HG03175 (cell line): ENCODE measurements at regions not wholly inside any gene's neighbourhood (a gene's known extent, or its start where the extent isn't known, plus 50 kb on each side); places are given as distances from the start of the nearest gene placed in this dataset.

Experiments used
- ATAC-seq: cut with Tn5 transposase; IDR thresholded peaks from one replicate; pipeline ENCODE4 v1.9.1; 2021; ENCODE audit warnings: mild to moderate bottlenecking, moderate library complexity; ENCODE audit not compliant: unreplicated experiment

GRCh38 chr11:113581713-113582112 lies 106.5 kb upstream of the DRD2 start:
- ATAC-seq, result no peak

- ATAC-seq, result no peak
Measured at GRCh38 chr11:113579292-113579940, 104.2 kb upstream of the DRD2 start.

DNA sequence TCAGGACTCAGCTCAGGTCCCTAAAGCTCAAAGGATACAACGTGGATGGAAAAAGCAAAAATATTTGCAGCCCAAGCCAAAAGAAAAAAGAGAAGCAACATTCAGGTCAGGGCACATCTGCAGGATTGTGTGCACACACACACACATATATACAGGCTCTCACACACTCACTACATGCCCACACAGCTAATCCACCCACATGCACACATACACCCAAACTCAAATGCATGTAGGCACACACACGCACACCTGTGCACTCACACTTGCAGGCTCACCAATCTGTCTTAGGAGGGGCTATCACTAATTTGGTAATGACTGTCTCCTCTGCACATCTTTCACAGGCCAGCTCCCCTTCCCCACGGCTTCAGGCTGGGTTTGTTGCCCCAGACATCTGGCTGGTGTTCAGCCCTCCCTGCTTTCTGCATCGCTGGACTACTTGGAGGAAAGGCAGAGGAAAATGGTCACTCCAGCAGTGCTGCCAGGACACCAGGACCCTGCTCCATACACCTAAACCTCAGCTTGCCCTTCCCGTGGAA lies 103.6 kb upstream of the DRD2 start:
- no peak for ATAC-seq

DNA sequence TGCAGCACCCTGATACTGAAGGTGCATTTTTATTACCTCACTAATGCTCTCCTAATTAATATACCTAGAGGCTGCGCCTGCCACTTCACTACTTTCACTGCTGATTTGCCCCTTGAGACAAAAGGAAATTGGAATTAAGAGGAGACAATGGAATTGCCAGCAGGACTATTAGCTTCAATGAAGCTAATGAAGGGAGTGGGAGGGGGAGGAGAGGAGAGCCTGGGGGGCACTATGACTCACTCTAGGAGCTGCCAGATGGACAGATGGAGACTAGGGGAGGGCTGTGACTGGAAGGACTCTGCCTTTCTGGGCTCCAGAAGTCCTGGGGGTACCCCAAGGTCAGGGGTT lies 102.8 kb upstream of the DRD2 start:
- ATAC-seq, result no peak

GRCh38 chr11:113577356-113578032 lies 102.3 kb upstream of the DRD2 start:
- no peak for ATAC-seq

- ATAC-seq, result no peak
Measured at GRCh38 chr11:113574586-113574985, 99.4 kb upstream of the DRD2 start.

DNA sequence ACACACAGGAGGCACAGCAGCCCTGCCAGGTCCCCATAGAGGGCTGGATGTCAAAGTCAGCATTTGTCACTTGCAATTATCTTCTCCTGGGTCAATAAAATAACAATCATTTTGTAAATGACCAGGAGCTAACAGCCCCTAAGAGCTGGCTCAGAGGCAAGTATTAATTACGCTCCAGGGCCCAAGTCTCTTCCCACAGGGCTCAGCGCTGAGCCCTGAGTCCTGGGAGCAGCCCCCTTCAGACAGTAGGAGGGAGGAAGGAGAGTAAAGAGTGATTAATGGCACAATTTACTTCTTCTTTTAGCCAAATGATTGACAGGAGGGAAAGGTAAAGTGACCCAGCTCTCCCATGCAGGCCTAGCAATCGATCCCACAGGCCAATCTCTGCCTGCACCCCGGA lies 99.0 kb upstream of the DRD2 start:
- no peak for ATAC-seq

- ATAC-seq, result no peak
Measured at GRCh38 chr11:113572136-113572735, 97.0 kb upstream of the DRD2 start.

DNA sequence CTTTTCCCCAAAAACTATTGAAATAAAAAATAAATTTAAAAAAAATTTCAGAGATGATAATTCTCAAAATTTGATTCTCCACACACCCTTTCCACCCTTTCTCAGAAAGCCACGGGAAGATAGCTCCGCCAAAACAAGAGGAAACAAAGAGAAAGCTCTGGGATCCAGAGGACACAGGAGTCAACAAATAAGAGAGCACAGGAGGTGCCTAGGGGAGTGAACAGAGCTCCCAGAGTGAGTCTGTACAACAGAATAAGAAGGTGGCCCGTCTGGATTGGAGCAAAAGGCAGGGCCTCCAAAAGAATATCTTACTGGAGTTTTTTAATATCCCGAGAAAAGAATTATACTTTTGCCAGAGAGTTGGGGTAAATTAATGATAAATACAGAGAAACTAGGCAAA lies 96.3 kb upstream of the DRD2 start:
- ATAC-seq, result no peak

- ATAC-seq, result no peak
Measured at GRCh38 chr11:113570906-113571305, 95.7 kb upstream of the DRD2 start.

DNA sequence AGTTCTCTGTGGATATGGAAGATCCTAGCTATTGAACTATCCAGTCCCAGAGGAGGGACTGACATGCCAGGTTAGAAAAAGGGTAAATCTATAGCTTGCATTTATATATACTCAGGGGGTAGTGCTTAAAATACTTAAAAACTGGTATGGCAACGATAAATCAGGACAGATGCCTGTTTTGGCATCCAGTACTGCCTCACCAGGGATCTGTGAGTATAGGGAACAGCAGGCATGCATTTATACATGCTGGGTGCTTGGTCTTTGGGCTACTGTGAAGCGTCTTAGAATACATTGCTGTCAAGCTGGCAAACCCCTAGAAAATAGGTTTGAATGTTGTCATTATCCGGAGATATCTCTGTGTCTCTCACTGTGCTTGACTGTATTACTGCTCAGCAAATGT lies 94.2 kb upstream of the DRD2 start:
- ATAC-seq, result no peak

- ATAC-seq, result no peak
Measured at GRCh38 chr11:113568566-113568965, 93.4 kb upstream of the DRD2 start.

DNA sequence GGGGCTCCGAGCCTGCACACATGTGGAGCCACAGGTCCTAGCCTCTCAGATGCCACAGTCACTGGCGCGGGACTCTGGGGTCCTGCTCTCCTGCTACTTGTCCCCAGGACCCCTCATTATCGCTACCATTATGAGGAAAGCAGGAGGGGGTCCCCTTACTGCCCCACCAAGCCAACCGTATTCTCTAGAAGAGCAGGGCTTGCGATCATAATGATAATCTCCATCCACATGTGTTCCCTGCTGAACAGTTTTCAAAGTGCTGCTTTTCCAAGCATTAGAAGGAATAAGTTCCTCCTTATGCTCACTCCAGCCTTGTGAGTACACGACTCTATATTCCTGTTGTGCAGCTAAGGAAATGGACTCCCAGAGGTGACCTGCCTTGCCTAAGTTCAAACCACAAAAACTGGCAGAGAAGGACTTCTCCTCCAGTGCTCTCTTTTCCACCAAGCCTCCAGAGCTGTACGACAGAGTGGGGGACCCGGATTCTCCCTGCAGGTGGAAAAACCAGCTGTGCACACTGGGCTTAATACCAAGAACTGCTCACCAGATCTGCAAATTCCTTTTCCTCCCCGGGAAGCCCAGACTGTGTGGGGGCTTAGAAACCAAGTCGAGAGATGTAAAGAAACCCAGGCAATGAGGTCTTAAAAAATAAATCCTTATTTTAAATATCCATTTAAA lies 92.8 kb upstream of the DRD2 start:
- ATAC-seq, result no peak

GRCh38 chr11:113567097-113567496 lies 91.9 kb upstream of the DRD2 start:
- ATAC-seq, result no peak

DNA sequence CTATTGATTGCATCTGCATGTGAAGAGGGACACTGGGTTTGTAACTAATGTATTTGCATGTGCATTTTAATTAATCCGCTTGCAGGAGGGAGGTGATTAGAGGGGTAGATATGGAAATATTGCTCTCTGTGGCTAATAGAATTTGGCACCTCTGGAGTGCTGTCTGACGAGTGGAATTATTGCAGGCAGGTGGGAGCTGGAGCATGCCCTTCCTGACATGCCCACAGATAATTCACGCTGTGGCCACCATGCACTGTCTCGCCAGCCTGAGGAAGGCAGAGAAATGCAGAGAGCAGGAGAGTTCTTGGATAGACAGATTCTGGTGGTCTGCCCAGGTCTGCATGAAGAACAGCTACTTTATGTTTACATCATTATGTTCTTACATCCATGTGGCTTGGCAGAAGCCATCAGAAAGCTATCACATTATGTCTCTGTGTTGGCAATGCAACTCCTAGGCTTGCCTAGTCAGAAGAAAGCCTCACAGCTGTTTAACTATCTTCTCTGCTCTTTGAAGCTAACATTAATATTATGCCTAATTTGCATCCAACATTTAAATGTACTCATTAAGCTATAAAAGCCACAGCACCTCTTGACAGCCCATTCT lies 89.4 kb upstream of the DRD2 start:
- ATAC-seq, result no peak

DNA sequence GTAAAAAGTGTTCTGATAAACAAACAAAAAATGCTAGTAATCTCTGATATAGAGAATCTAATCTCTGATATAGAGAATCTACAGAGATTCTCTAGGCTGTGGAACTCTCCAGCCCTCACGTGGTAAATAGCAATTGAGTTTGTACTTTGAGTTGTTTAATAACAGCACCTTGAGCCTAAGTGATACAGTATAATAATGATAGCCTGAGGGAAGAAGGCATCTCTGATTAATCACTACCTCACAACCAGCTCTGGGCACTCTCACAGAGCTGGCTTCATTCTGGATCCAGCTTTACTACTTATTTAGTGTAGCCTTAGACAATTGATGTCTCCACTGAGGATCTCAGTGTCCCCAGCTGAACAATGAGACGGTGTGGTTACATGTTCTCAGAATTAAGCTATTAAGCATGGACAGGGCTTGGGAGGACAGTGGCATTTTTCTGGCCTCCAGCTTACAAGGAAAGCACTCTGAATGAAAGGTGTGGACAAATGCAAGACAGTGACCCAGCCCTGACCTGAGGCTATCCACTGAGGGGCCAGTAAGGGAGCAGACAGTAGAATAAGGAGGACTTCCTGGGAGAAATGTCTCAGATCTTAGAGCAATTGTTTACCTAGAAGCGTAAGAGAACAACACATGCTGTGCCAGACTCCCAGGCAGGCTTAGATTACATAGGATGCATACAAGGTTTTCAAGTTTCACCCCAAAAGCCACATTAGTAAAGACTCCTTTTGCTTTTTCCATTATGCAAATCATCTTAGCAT lies 88.7 kb upstream of the DRD2 start:
- ATAC-seq, result no peak

DNA sequence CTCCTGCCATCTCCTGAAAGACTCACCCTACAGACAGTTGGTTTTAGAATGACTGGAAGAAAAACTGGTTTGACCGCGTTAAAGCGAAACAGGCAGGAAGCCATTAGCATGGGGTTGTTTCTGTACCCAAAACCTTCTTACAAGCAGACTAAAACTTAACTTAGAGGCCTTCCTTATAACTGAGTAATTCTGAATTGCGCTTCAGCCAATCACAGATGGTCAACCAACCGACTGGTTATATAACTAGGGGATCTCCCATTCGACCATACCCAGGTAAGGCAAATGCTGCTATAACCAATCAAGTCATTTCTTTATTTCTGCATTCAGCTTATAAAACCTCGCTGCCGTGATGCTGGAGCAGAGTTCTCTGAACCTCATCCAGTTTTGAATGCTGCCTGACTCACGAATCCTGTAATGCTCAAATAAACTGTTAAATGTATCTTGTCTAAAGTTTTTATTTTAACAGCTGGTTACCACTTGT lies 87.8 kb upstream of the DRD2 start:
- no peak for ATAC-seq

GRCh38 chr11:113562576-113562975 lies 87.4 kb upstream of the DRD2 start:
- no peak for ATAC-seq

DNA sequence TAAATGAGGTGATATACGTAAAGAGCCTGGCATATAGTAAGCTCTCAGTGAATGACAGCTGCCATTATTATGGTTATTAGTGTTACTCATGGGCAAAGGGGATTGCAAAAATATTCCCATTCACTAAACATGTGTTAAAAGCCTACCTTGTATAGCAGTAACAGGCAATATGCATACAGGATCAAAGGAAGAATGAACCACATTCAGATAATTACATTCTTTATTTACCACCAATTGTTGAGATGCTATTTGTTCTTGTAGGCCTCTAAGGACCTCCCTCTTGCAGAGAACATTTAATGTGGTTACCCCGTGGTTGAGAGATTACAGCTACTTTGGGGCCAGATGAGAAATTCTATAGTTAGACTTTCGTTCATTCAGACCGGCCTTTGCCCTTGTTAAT lies 82.7 kb upstream of the DRD2 start:
- ATAC-seq, result no peak

DNA sequence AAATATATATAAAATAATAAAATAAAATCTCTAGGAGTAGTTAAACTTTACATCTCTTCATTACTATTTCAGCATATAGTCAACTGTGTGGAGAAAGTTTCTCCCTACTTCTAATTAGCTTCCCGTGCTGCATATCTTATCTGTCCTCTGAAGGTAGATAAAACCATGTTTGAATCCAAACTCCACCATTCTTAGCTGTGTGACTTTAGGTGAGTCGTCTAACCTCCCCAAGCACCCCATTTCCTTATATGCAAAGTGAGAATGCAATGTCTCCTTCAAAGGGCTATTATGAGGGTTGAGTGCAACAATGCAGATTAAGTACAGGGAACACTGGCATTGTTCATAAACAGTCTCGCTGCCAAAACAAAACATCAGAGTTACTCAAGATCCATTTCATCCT lies 80.8 kb upstream of the DRD2 start:
- ATAC-seq, result no peak
